PC-3 (cell line): ENCODE measurements at regions not wholly inside any gene's neighbourhood (a gene's known extent, or its start where the extent isn't known, plus 50 kb on each side); places are given as distances from the start of the nearest gene placed in this dataset.

Experiments
- CTCF ChIP-seq: fragments of 300-600 bp; sonication (generic); conservative IDR thresholded peaks from 2 replicates; pipeline ENCODE4 v1.5.1; 2017; ENCODE audit warnings: antibody characterized with exemption, low read depth, mild to moderate bottlenecking, low read length
- EZH2 ChIP-seq: fragments of 300-600 bp; sonication (generic); IDR thresholded peaks from one replicate; pipeline ENCODE4 v1.6.1; 2017; ENCODE audit warnings: antibody characterized with exemption, mild to moderate bottlenecking, low read length; ENCODE audit not compliant: unreplicated experiment
- EZH2phosphoT487 ChIP-seq: fragments of 300-600 bp; sonication (generic); IDR thresholded peaks from 2 replicates; pipeline ENCODE4 v1.6.1; 2018; ENCODE audit warnings: mild to moderate bottlenecking, antibody characterized with exemption, low read length, borderline replicate concordance

GRCh38 chr4:79621061-79621460 lies 213.0 kb upstream of the GK2 start:
- TF ChIP-seq EZH2phosphoT487 (no peak), CTCF (no peak), EZH2 (no peak)
